C4-2B (cell line): ENCODE measurements at regions not wholly inside any gene's neighbourhood (a gene's known extent, or its start where the extent isn't known, plus 50 kb on each side); places are given as distances from the start of the nearest gene placed in this dataset.

Experiments used
- H3K27ac ChIP-seq: fragments of 450-650 bp; 2 replicates; pipeline ENCODE4 v1.5.1; 2017
- CTCF ChIP-seq: fragments of 450-650 bp; conservative IDR thresholded peaks from 2 replicates; pipeline ENCODE4 v1.5.1; 2017; ENCODE audit warnings: mild to moderate bottlenecking
- ZFX ChIP-seq: fragments of 450-650 bp; IDR thresholded peaks from 2 replicates; pipeline ENCODE4 v1.6.1; 2017

- H3K27ac ChIP-seq: no peak overlapping the region
- TF ChIP-seq ZFX: no peak
Measured at GRCh38 chr15:39432912-39433348, 147.9 kb upstream of the THBS1 start.

- TF ChIP-seq ZFX (no peak), CTCF (no peak)
Measured at GRCh38 chr15:39433376-39433775, 147.5 kb upstream of the THBS1 start.

GRCh38 chr15:39434163-39434562 lies 146.7 kb upstream of the THBS1 start:
- no peak for TF ChIP-seq CTCF
- TF ChIP-seq ZFX: no peak

More at GRCh38 chr15:39433376-39433775, 147.5 kb upstream of the THBS1 start:
- no peak overlapping the region for H3K27ac ChIP-seq

GRCh38 chr15:39434751-39435238 lies 146.1 kb upstream of the THBS1 start:
- no peak overlapping the region for H3K27ac ChIP-seq
- no peak for TF ChIP-seq CTCF

More at GRCh38 chr15:39434163-39434562, 146.7 kb upstream of the THBS1 start:
- no peak overlapping the region for H3K27ac ChIP-seq

GRCh38 chr15:39435244-39435643 lies 145.6 kb upstream of the THBS1 start:
- no peak overlapping the region for H3K27ac ChIP-seq
- TF ChIP-seq CTCF: no peak
- no peak for TF ChIP-seq ZFX

GRCh38 chr15:39438260-39438659 lies 142.6 kb upstream of the THBS1 start:
- TF ChIP-seq CTCF: no peak
- no peak for TF ChIP-seq ZFX
- no peak overlapping the region for H3K27ac ChIP-seq

GRCh38 chr15:39438799-39439592 lies 141.9 kb upstream of the THBS1 start:
- no peak overlapping the region for H3K27ac ChIP-seq

More at GRCh38 chr15:39438799-39439592, 141.9 kb upstream of the THBS1 start:
- TF ChIP-seq ZFX: no peak
- peak; percentile 12 for TF ChIP-seq CTCF
